Naive thymus-derived CD4-positive, alpha-beta T cell (primary cell): ENCODE measurements at regions not wholly inside any gene's neighbourhood (a gene's known extent, or its start where the extent isn't known, plus 50 kb on each side); places are given as distances from the start of the nearest gene placed in this dataset.
"Not testable (repeated sequence)": the region's sequence is repeated elsewhere in the genome, so short reads cannot be mapped to it uniquely, and the experiment has no call there.

Experiments
- ATAC-seq: fragments of 150-1000 bp; cut with Tn5 transposase; 2 replicates; pipeline ENCODE4 v1.10.0; 2021; ENCODE audit warnings: mild to moderate bottlenecking, moderate library complexity
- CTCF ChIA-PET: fragments of 350-600 bp; sonication (Branson Sonifier 250); formaldehyde crosslinking; loops from one replicate; lab custom pipeline; 2021; ENCODE audit warnings: antibody characterized with exemption; lab: Charles Lee
- POLR2A ChIA-PET: fragments of 350-600 bp; sonication (Branson Sonifier 250); formaldehyde crosslinking; loops from one replicate; lab custom pipeline; 2021; ENCODE audit warnings: antibody characterized with exemption, inconsistent platforms; lab: Charles Lee
- DNase-seq, 9 donors: peaks; one replicate each; pipeline versions ENCODE4 v3.0.0 to v3.0.0-alpha.2; 2020 to 2022; ENCODE audit warnings: mixed read lengths in 1 of 9
- H3K27ac ChIP-seq: one replicate; pipeline ENCODE4 v1.7.0; 2013; ENCODE audit warnings: mild to moderate bottlenecking, low read depth, low read length, moderate library complexity
- H3K27me3 ChIP-seq, 2 donors: one replicate each; pipeline ENCODE4 v1.7.0; 2013; ENCODE audit warnings: low read length in 2 of 2, mild to moderate bottlenecking in 2 of 2, moderate library complexity in 2 of 2; ENCODE audit not compliant: control insufficient read depth in 2 of 2, insufficient read depth in 2 of 2
- H3K36me3 ChIP-seq, 3 experiments: 1 replicate in 2 of 3; 2 replicates in 1 of 3; pipeline ENCODE4 v1.7.0; 2013; ENCODE audit warnings: low read length in 3 of 3, mild to moderate bottlenecking in 3 of 3, moderate library complexity in 1 of 3; ENCODE audit not compliant: insufficient read depth in 3 of 3, control insufficient read depth in 2 of 3
- H3K4me1 ChIP-seq, 2 donors: one replicate each; pipeline ENCODE4 v1.7.0; 2013; ENCODE audit warnings: low read length in 2 of 2, mild to moderate bottlenecking in 2 of 2, moderate library complexity in 1 of 2; ENCODE audit not compliant: control insufficient read depth in 2 of 2, insufficient read depth in 2 of 2
- H3K4me3 ChIP-seq: 2 replicates; pipeline ENCODE4 v1.7.0; 2013; ENCODE audit warnings: mild to moderate bottlenecking, low read length
- H3K9me3 ChIP-seq, 3 experiments: 1 replicate in 2 of 3; 2 replicates in 1 of 3; pipeline ENCODE4 v1.7.0; 2013; ENCODE audit warnings: low read length in 3 of 3; ENCODE audit not compliant: control insufficient read depth in 2 of 3
- H3K27ac Mint-ChIP-seq, 9 donors: one replicate each; pipeline ENCODE4 v1.8.0; 2020 to 2022; ENCODE audit warnings: mixed read lengths in 9 of 9, mild to moderate bottlenecking in 8 of 9, moderate library complexity in 5 of 9, inconsistent platforms in 2 of 9
- H3K27me3 Mint-ChIP-seq, 5 donors: one replicate each; pipeline ENCODE4 v1.8.0; 2021 to 2022; ENCODE audit warnings: mixed read lengths in 5 of 5, mild to moderate bottlenecking in 1 of 5
- H3K36me3 Mint-ChIP-seq, 5 donors: one replicate each; pipeline ENCODE4 v1.8.0; 2020 to 2022; ENCODE audit warnings: mixed read lengths in 5 of 5, mild to moderate bottlenecking in 3 of 5, inconsistent platforms in 1 of 5
- H3K4me1 Mint-ChIP-seq, 7 donors: one replicate each; pipeline ENCODE4 v1.8.0; 2020 to 2022; ENCODE audit warnings: mixed read lengths in 7 of 7, mild to moderate bottlenecking in 3 of 7, inconsistent platforms in 1 of 7
- H3K4me3 Mint-ChIP-seq, 10 donors: one replicate each; pipeline ENCODE4 v1.8.0; 2020 to 2022; ENCODE audit warnings: mild to moderate bottlenecking in 10 of 10, mixed read lengths in 10 of 10, moderate library complexity in 6 of 10, inconsistent platforms in 2 of 10
- H3K9me3 Mint-ChIP-seq, 11 donors: one replicate each; pipeline ENCODE4 v1.8.0; 2020 to 2022; ENCODE audit warnings: mixed read lengths in 11 of 11, mild to moderate bottlenecking in 4 of 11, inconsistent platforms in 1 of 11, moderate library complexity in 1 of 11
- intact Hi-C, 2 donors: fragments of 100-400 bp; cut with micrococcal nuclease; formaldehyde crosslinking; loops; one replicate each; pipeline ENCODE4 v1.15.1; 2023

- POLR2A ChIA-PET: interaction anchor here (0.6 kb wide), 1 partner anchor 514 kb away, joined by 4 read pairs; no protein-coding TSS in a partner anchor
These were observed 88.0 kb upstream of the TMEM229A start for GRCh38 chr7:124120911-124121310.

GRCh38 chr7:124113045-124113444 is 80.2 kb upstream of the TMEM229A start:
- H3K36me3 Mint-ChIP-seq: no peaks in the 10 kb centered on the region
- no peak overlapping the region for H3K27ac Mint-ChIP-seq
- Histone ChIP-seq H3K27ac (no peak overlapping the region), H3K4me1 (no peaks in the 10 kb centered on the region), H3K36me3 (no peaks in the 10 kb centered on the region), H3K9me3 (no peaks in the 10 kb centered on the region), H3K27me3 (no peaks in the 10 kb centered on the region), H3K4me3 (no peak overlapping the region)
- POLR2A ChIA-PET: no interaction called here
- ATAC-seq (no peak), DNase-seq (no peak)
- no peak overlapping the region for H3K4me3 Mint-ChIP-seq
- no peaks in the 10 kb centered on the region for H3K27me3 Mint-ChIP-seq
- H3K4me1 Mint-ChIP-seq: no peaks in the 10 kb centered on the region
- H3K9me3 Mint-ChIP-seq: peaks cover 0 to 33% (median 5%) of the 10 kb centered on the region in 11 donors
- CTCF ChIA-PET: no interaction called here
- intact Hi-C loops: no loop called here

More at GRCh38 chr7:124120911-124121310, 88.0 kb upstream of the TMEM229A start:
- no peaks in the 10 kb centered on the region for H3K4me1 ChIP-seq
- Mint-ChIP-seq H3K4me1 (no peaks in the 10 kb centered on the region), H3K36me3 (no peaks in the 10 kb centered on the region), H3K4me3 (no peak overlapping the region), H3K27ac (no peak overlapping the region), H3K9me3 (peaks cover 0 to 13% (median 5%) of the 10 kb centered on the region in 11 donors), H3K27me3 (no peaks in the 10 kb centered on the region)
- H3K36me3 ChIP-seq: no peaks in the 10 kb centered on the region
- DNase-seq (no peak), ATAC-seq (no peak)
- intact Hi-C loops: no loop called here
- H3K27ac ChIP-seq: no peak overlapping the region
- H3K27me3 ChIP-seq: no peaks in the 10 kb centered on the region
- H3K9me3 ChIP-seq: no peaks in the 10 kb centered on the region
- CTCF ChIA-PET: no interaction called here
- H3K4me3 ChIP-seq: no peak overlapping the region

- no peaks in the 10 kb centered on the region for H3K4me1 Mint-ChIP-seq
- ChIA-PET CTCF (no interaction called here), POLR2A (no interaction called here)
- Histone ChIP-seq H3K27me3 (no peaks in the 10 kb centered on the region), H3K4me3 (no peak overlapping the region), H3K27ac (no peak overlapping the region), H3K4me1 (no peaks in the 10 kb centered on the region), H3K36me3 (no peaks in the 10 kb centered on the region), H3K9me3 (no peaks in the 10 kb centered on the region)
- ATAC-seq (no peak), DNase-seq (no peak)
- H3K9me3 Mint-ChIP-seq: peaks cover 0 to 27% (median 11%) of the 10 kb centered on the region in 11 donors
- intact Hi-C loops: no loop called here
- peaks cover 0 to 5% (median 0%) of the 10 kb centered on the region in 5 donors for H3K36me3 Mint-ChIP-seq
- no peaks in the 10 kb centered on the region for H3K27me3 Mint-ChIP-seq
- no peak overlapping the region for H3K4me3 Mint-ChIP-seq
- no peak overlapping the region for H3K27ac Mint-ChIP-seq
These were observed 73.7 kb upstream of the TMEM229A start for GRCh38 chr7:124106575-124106974.

- intact Hi-C loops: loop anchor here in 1 of 2 donors (1.0 to 5.0 kb wide), 2 partner anchors 686 to 755 kb away; no protein-coding TSS in a partner anchor
- CTCF ChIA-PET: no interaction called here
- Histone ChIP-seq H3K4me3 (no peak overlapping the region), H3K36me3 (no peaks in the 10 kb centered on the region), H3K27ac (no peak overlapping the region), H3K4me1 (no peaks in the 10 kb centered on the region), H3K9me3 (no peaks in the 10 kb centered on the region), H3K27me3 (no peaks in the 10 kb centered on the region)
- Mint-ChIP-seq H3K36me3 (peaks cover 0 to 5% (median 0%) of the 10 kb centered on the region in 5 donors), H3K27ac (no peak overlapping the region), H3K4me1 (no peaks in the 10 kb centered on the region), H3K4me3 (no peak overlapping the region), H3K27me3 (peaks cover 0 to 8% (median 0%) of the 10 kb centered on the region in 5 donors), H3K9me3 (peaks cover 0 to 24% (median 10%) of the 10 kb centered on the region in 11 donors)
- no peak for ATAC-seq
- DNase-seq: no peak
- POLR2A ChIA-PET: no interaction called here
These were observed 68.4 kb upstream of the TMEM229A start for GRCh38 chr7:124101173-124101768.

- no peaks in the 10 kb centered on the region for H3K36me3 ChIP-seq
- CTCF ChIA-PET: no interaction called here
- intact Hi-C loops: loop anchor here in 1 of 2 donors (5.0 kb wide), 1 partner anchor 687 kb away; no protein-coding TSS in a partner anchor
These were observed 67.3 kb upstream of the TMEM229A start for GRCh38 chr7:124100190-124100589.

GRCh38 chr7:124099585-124099984 is 66.7 kb upstream of the TMEM229A start:
- peaks cover 0 to 24% (median 7%) of the 10 kb centered on the region in 11 donors for H3K9me3 Mint-ChIP-seq
- H3K36me3 ChIP-seq, H3K4me3 ChIP-seq, H3K27me3 ChIP-seq, H3K4me3 Mint-ChIP-seq, ATAC-seq, H3K9me3 ChIP-seq, DNase-seq, H3K27ac Mint-ChIP-seq, intact Hi-C loops, H3K36me3 Mint-ChIP-seq, POLR2A ChIA-PET, H3K4me1 Mint-ChIP-seq, H3K27me3 Mint-ChIP-seq, H3K27ac ChIP-seq, H3K4me1 ChIP-seq, CTCF ChIA-PET: not testable (repeated sequence)

More at GRCh38 chr7:124100190-124100589, 67.3 kb upstream of the TMEM229A start:
- POLR2A ChIA-PET: no interaction called here
- H3K4me3 ChIP-seq: no peak overlapping the region
- peaks cover 0 to 5% (median 0%) of the 10 kb centered on the region in 5 donors for H3K36me3 Mint-ChIP-seq
- H3K9me3 ChIP-seq: no peaks in the 10 kb centered on the region
- DNase-seq: no peak
- peaks cover 0 to 24% (median 10%) of the 10 kb centered on the region in 11 donors for H3K9me3 Mint-ChIP-seq
- no peak for ATAC-seq
- no peak overlapping the region for H3K4me3 Mint-ChIP-seq
- no peaks in the 10 kb centered on the region for H3K27me3 ChIP-seq
- H3K4me1 Mint-ChIP-seq: no peaks in the 10 kb centered on the region
- no peak overlapping the region for H3K27ac Mint-ChIP-seq
- no peak overlapping the region for H3K27ac ChIP-seq
- H3K27me3 Mint-ChIP-seq: peaks cover 0 to 8% (median 0%) of the 10 kb centered on the region in 5 donors
- no peaks in the 10 kb centered on the region for H3K4me1 ChIP-seq

GRCh38 chr7:124089621-124090020 is 56.8 kb upstream of the TMEM229A start:
- DNase-seq (no peak), ATAC-seq (no peak)
- H3K27me3 Mint-ChIP-seq: no peaks in the 10 kb centered on the region
- CTCF ChIA-PET: no interaction called here
- intact Hi-C loops: no loop called here
- no peaks in the 10 kb centered on the region for H3K4me1 ChIP-seq
- no peaks in the 10 kb centered on the region for H3K27me3 ChIP-seq
- POLR2A ChIA-PET: no interaction called here
- H3K27ac Mint-ChIP-seq: no peak overlapping the region
- no peaks in the 10 kb centered on the region for H3K4me1 Mint-ChIP-seq
- H3K9me3 Mint-ChIP-seq: peaks cover 0 to 11% (median 0%) of the 10 kb centered on the region in 11 donors
- H3K4me3 Mint-ChIP-seq: no peak overlapping the region
- H3K9me3 ChIP-seq: no peaks in the 10 kb centered on the region
- no peaks in the 10 kb centered on the region for H3K36me3 ChIP-seq
- H3K27ac ChIP-seq: no peak overlapping the region
- H3K36me3 Mint-ChIP-seq: no peaks in the 10 kb centered on the region
- H3K4me3 ChIP-seq: no peak overlapping the region
